ENCODE measurements at regions not wholly inside any gene's neighbourhood (a gene's known extent, or its start where the extent isn't known, plus 50 kb on each side); places are given as distances from the start of the nearest gene placed in this dataset.
"Not testable (repeated sequence)": the region's sequence is repeated elsewhere in the genome, so short reads cannot be mapped to it uniquely, and the experiment has no call there.

- no peak for DNase-seq
Observed at GRCh38 chr11:95432714-95433503, 201.9 kb upstream of the SESN3 start.

GRCh38 chr11:95429376-95429907 is 198.4 kb upstream of the SESN3 start:
- no peak for DNase-seq

GRCh38 chr11:95426823-95427462 is 195.9 kb upstream of the SESN3 start:
- no peak for DNase-seq

- DNase-seq: peak; percentile 19
Observed at GRCh38 chr11:95419915-95420314, 188.9 kb upstream of the SESN3 start.

- DNase-seq: no peak
Observed at GRCh38 chr11:95418916-95419315, 187.9 kb upstream of the SESN3 start.

- no peak for DNase-seq
Observed at GRCh38 chr11:95417832-95418231, 186.8 kb upstream of the SESN3 start.

GRCh38 chr11:95415837-95416304 is 184.9 kb upstream of the SESN3 start:
- DNase-seq: no peak

- no peak for DNase-seq
Observed at GRCh38 chr11:95414217-95414616, 183.2 kb upstream of the SESN3 start.

GRCh38 chr11:95413761-95414160 is 182.8 kb upstream of the SESN3 start:
- DNase-seq: no peak

GRCh38 chr11:95413021-95413420 is 182.0 kb upstream of the SESN3 start:
- no peak for DNase-seq

GRCh38 chr11:95412074-95412473 is 181.1 kb upstream of the SESN3 start:
- DNase-seq: no peak

GRCh38 chr11:95410707-95411106 is 179.7 kb upstream of the SESN3 start:
- DNase-seq: not testable (repeated sequence)

GRCh38 chr11:95406271-95406670 is 175.3 kb upstream of the SESN3 start:
- DNase-seq: no peak

GRCh38 chr11:95404370-95404769 is 173.4 kb upstream of the SESN3 start:
- DNase-seq: no peak

GRCh38 chr11:95398437-95399112 is 167.6 kb upstream of the SESN3 start:
- DNase-seq: no peak

- DNase-seq: no peak
Observed at GRCh38 chr11:95392644-95393043, 161.6 kb upstream of the SESN3 start.

- no peak for DNase-seq
Observed at GRCh38 chr11:95389427-95389826, 158.4 kb upstream of the SESN3 start.

GRCh38 chr11:95388086-95388485 is 157.1 kb upstream of the SESN3 start:
- DNase-seq: no peak

GRCh38 chr11:95387325-95387724 is 156.3 kb upstream of the SESN3 start:
- no peak for DNase-seq

GRCh38 chr11:95385577-95385976 is 154.6 kb upstream of the SESN3 start:
- no peak for DNase-seq

- no peak for DNase-seq
Observed at GRCh38 chr11:95379479-95379878, 148.5 kb upstream of the SESN3 start.

- no peak for DNase-seq
Observed at GRCh38 chr11:95378789-95379188, 147.8 kb upstream of the SESN3 start.

- no peak for DNase-seq
Observed at GRCh38 chr11:95378111-95378510, 147.1 kb upstream of the SESN3 start.

GRCh38 chr11:95375886-95376285 is 144.9 kb upstream of the SESN3 start:
- no peak for DNase-seq
